HepG2 (cell line): ENCODE measurements at regions not wholly inside any gene's neighbourhood (a gene's known extent, or its start where the extent isn't known, plus 50 kb on each side); places are given as distances from the start of the nearest gene placed in this dataset.

Experiments used
- ATAC-seq: fragments of 200-7000 bp; cut with Tn5 transposase; 3 replicates; pipeline ENCODE4 v1.9.1; 2020; ENCODE audit warnings: mild to moderate bottlenecking, moderate library complexity
- BruUV-seq: library from RNA; stranded (reverse); fragments of 400-500 nt; replicated peaks from 2 replicates; lab custom pipeline; 2021; lab: Mats Ljungman, UMichigan
- CTCF ChIA-PET: fragments of 300-600 bp; formaldehyde crosslinking; extraction: SDS; loops from one replicate; lab custom pipeline; 2021; ENCODE audit warnings: low total read pairs, inconsistent platforms, low intra/inter-chr PET ratio; lab: Yijun Ruan, JAX
- POLR2A ChIA-PET: fragments of 350-600 bp; sonication (Branson Sonifier 250); formaldehyde crosslinking; loops from one replicate; lab custom pipeline; 2020; ENCODE audit warnings: antibody characterized with exemption, inconsistent platforms; lab: Yijun Ruan, JAX
- DNase-seq: peaks from one replicate; pipeline ENCODE4 v3.0.0-alpha.2; 2015; ENCODE audit warnings: low spot score
- FAIRE-seq: peaks from 3 replicates; lab custom pipeline; 2011; peaks lifted over from hg19 to GRCh38; lab: Jason Lieb, UNC
- H2AFZ ChIP-seq: one replicate; pipeline ENCODE4 v1.6.1; 2011; ENCODE audit warnings: low read length, inconsistent platforms
- H3K27ac ChIP-seq: fragments of 300-600 bp; 3 replicates; pipeline ENCODE4 v1.8.0; 2011; ENCODE audit warnings: mixed run types, mild to moderate bottlenecking, mixed read lengths, low read length, inconsistent platforms; ENCODE audit not compliant: insufficient read depth; ENCODE audit errors: extremely low read length
- H3K27me3 ChIP-seq, 2 experiments: fragments of 200-600 bp in 1 of 2; 2 replicates in 1 of 2; 3 replicates in 1 of 2; pipeline versions ENCODE4 v1.6.0 to v1.8.0; 2011; ENCODE audit warnings: low read length in 2 of 2, mild to moderate bottlenecking in 2 of 2, moderate library complexity in 2 of 2, inconsistent platforms in 1 of 2; ENCODE audit not compliant: insufficient read depth in 2 of 2, control insufficient read depth in 1 of 2
- H3K36me3 ChIP-seq, 2 experiments: fragments of 200-600 bp in 1 of 2; replicated peaks in 1 of 2; 2 replicates in 1 of 2; 3 replicates in 1 of 2; pipeline versions ENCODE4 v1.5.1 to v1.8.0; 2011; ENCODE audit warnings: low read length in 2 of 2, inconsistent platforms in 1 of 2; ENCODE audit not compliant: insufficient read depth in 2 of 2, control insufficient read depth in 1 of 2
- H3K4me1 ChIP-seq: 2 replicates; pipeline ENCODE4 v1.5.1; 2012; ENCODE audit warnings: low read length, inconsistent platforms; ENCODE audit not compliant: insufficient read depth
- H3K4me2 ChIP-seq: 2 replicates; pipeline ENCODE4 v1.6.0; 2011; ENCODE audit warnings: low read depth, low read length, inconsistent platforms
- H3K4me3 ChIP-seq, 3 experiments: fragments of 200-600 bp in 1 of 3; sonication (generic), shearing (Covaris generic) in 1 of 3; replicated peaks in 1 of 3; 2 replicates each; pipeline ENCODE4 v1.5.1; 2011 to 2016; ENCODE audit warnings: low read length in 3 of 3, inconsistent platforms in 2 of 3, low read depth in 2 of 3, mild to moderate bottlenecking in 2 of 3, control low read depth in 1 of 3, mixed read lengths in 1 of 3; ENCODE audit not compliant: insufficient read depth in 1 of 3
- H3K79me2 ChIP-seq: one replicate; pipeline ENCODE4 v1.6.1; 2011; ENCODE audit warnings: low read length, inconsistent platforms; ENCODE audit not compliant: insufficient read depth
- H3K9ac ChIP-seq: 2 replicates; pipeline ENCODE4 v1.6.0; 2011; ENCODE audit warnings: mild to moderate bottlenecking, low read depth, low read length, inconsistent platforms; ENCODE audit not compliant: insufficient read depth
- H3K9me3 ChIP-seq: 2 replicates; pipeline ENCODE4 v1.5.1; 2012; ENCODE audit warnings: mild to moderate bottlenecking, low read length
- H4K20me1 ChIP-seq: 2 replicates; pipeline ENCODE4 v1.6.0; 2011; ENCODE audit warnings: inconsistent platforms, mild to moderate bottlenecking, low read length, moderate library complexity; ENCODE audit not compliant: insufficient read depth
- ATF7-NPFF ChIP-seq: sonication (generic); formaldehyde crosslinking; IDR thresholded peaks from 2 replicates; pipeline ENCODE4 v1.8.1; 2023; ENCODE audit warnings: mild to moderate bottlenecking, low read depth, missing genetic modification reagents, moderate library complexity
- DZIP1 ChIP-seq: sonication (generic); formaldehyde crosslinking; IDR thresholded peaks from 2 replicates; pipeline ENCODE4 v1.5.0; 2020; ENCODE audit warnings: mild to moderate bottlenecking, missing genetic modification reagents
- E2F1 ChIP-seq: sonication (generic); formaldehyde crosslinking; IDR thresholded peaks from 2 replicates; pipeline ENCODE4 v1.5.0; 2020; ENCODE audit warnings: missing genetic modification reagents
- FLYWCH1 ChIP-seq: sonication (generic); formaldehyde crosslinking; IDR thresholded peaks from 2 replicates; pipeline ENCODE4 v1.8.1; 2023; ENCODE audit warnings: mild to moderate bottlenecking, missing genetic modification reagents
- HDAC6 ChIP-seq: fragments of 200-600 bp; sonication (generic); IDR thresholded peaks from 2 replicates; pipeline ENCODE4 v1.7.0; 2017; ENCODE audit warnings: mild to moderate bottlenecking, antibody characterized with exemption, low read length, low read depth
- MBNL3 ChIP-seq: fragments of 250-450 bp; sonication (Bioruptor Pico); conservative IDR thresholded peaks from 2 replicates; pipeline ENCODE4 v1.8.0; 2022; ENCODE audit warnings: mild to moderate bottlenecking, inconsistent platforms
- NR0B2 ChIP-seq: sonication (generic); formaldehyde crosslinking; IDR thresholded peaks from 2 replicates; pipeline ENCODE4 v1.4.0; 2020; ENCODE audit warnings: mild to moderate bottlenecking, missing genetic modification reagents
- RARG ChIP-seq: sonication (generic); formaldehyde crosslinking; IDR thresholded peaks from 2 replicates; pipeline ENCODE4 v1.4.0; 2020; ENCODE audit warnings: low read depth, mild to moderate bottlenecking, missing genetic modification reagents
- SKI ChIP-seq: fragments of 450-650 bp; IDR thresholded peaks from one replicate; pipeline ENCODE4 v1.6.1; 2018; ENCODE audit warnings: mild to moderate bottlenecking; ENCODE audit not compliant: partially characterized antibody
- TBL1XR1 ChIP-seq: fragments of 150-350 bp; IDR thresholded peaks from 2 replicates; pipeline ENCODE4 v1.6.1; 2014; ENCODE audit warnings: borderline replicate concordance, low read length; ENCODE audit not compliant: partially characterized antibody
- ZNF10 ChIP-seq: sonication (generic); formaldehyde crosslinking; IDR thresholded peaks from 2 replicates; pipeline ENCODE4 v1.4.0; 2020; ENCODE audit warnings: mild to moderate bottlenecking, low read depth, missing genetic modification reagents, borderline replicate concordance
- ZNF17 ChIP-seq: sonication (generic); formaldehyde crosslinking; IDR thresholded peaks from 2 replicates; pipeline ENCODE4 v1.5.0; 2020; ENCODE audit warnings: mild to moderate bottlenecking, missing genetic modification reagents
- ZNF256 ChIP-seq: sonication (generic); formaldehyde crosslinking; conservative IDR thresholded peaks from 2 replicates; pipeline ENCODE4 v1.4.0; 2020; ENCODE audit warnings: missing genetic modification reagents
- ZNF343 ChIP-seq: sonication (generic); formaldehyde crosslinking; IDR thresholded peaks from 2 replicates; pipeline ENCODE4 v1.4.0; 2020; ENCODE audit warnings: mild to moderate bottlenecking, missing genetic modification reagents
- ZNF496 ChIP-seq: sonication (generic); formaldehyde crosslinking; IDR thresholded peaks from 2 replicates; pipeline ENCODE4 v1.8.1; 2023; ENCODE audit warnings: mild to moderate bottlenecking, moderate library complexity, missing genetic modification reagents; ENCODE audit not compliant: insufficient replicate concordance
- ZNF552 ChIP-seq: sonication (generic); formaldehyde crosslinking; IDR thresholded peaks from 2 replicates; pipeline ENCODE4 v1.9.0; 2022; ENCODE audit warnings: missing genetic modification reagents, mild to moderate bottlenecking, borderline replicate concordance
- ZNF567 ChIP-seq: sonication (generic); formaldehyde crosslinking; IDR thresholded peaks from 2 replicates; pipeline ENCODE4 v1.8.1; 2023; ENCODE audit warnings: mild to moderate bottlenecking, missing genetic modification reagents, borderline replicate concordance
- WGBS: methylation state at CpG from one replicate; pipeline ENCODE4 v1.1.6; 2017; ENCODE audit warnings: low lambda C conversion rate; 5-methylcytosine and 5-hydroxymethylcytosine counted together
- in situ Hi-C: cut with HindIII; loops from 2 replicates; pipeline ENCODE4 v1.10.0; 2017; ENCODE audit warnings: low pct_unique_long_range_greater_than_20kb; ENCODE audit not compliant: extremely low pct_ligation_motif_present
- intact Hi-C: fragments of 100-400 bp; cut with micrococcal nuclease; formaldehyde crosslinking; loops from one replicate; pipeline ENCODE4 v1.10.0; 2022; ENCODE audit not compliant: unreplicated experiment

GRCh38 chr4:36677874-36678273, 396.5 kb downstream of the DTHD1 start:
- BruUV-seq = no TSS peak
- TF ChIP-seq ZNF256 (CRISPR knock-in tag) (no peak), ZNF496 (CRISPR knock-in tag) (no peak), HDAC6 (no peak), NR0B2 (CRISPR knock-in tag) (no peak), ZNF10 (CRISPR knock-in tag) (no peak), ZNF552 (CRISPR knock-in tag) (no peak), MBNL3 (CRISPR knock-in tag) (no peak), E2F1 (no peak), SKI (no peak), ATF7-NPFF (CRISPR knock-in tag) (no peak), TBL1XR1 (no peak), ZNF343 (CRISPR knock-in tag) (no peak), RARG (CRISPR knock-in tag) (no peak), DZIP1 (CRISPR knock-in tag) (no peak), ZNF567 (CRISPR knock-in tag) (no peak), FLYWCH1 (CRISPR knock-in tag) (no peak), ZNF17 (CRISPR knock-in tag) (no peak)

More at GRCh38 chr4:36677874-36678273, 396.5 kb downstream of the DTHD1 start:
- intact Hi-C loops (no loop called here), in situ Hi-C loops (no loop called here)
- Histone ChIP-seq H3K27me3 (no peaks in the 10 kb centered on the region), H3K9me3 (peaks cover 2% of the 10 kb centered on the region), H3K27ac (no peak overlapping the region), H3K9ac (no peak overlapping the region), H3K4me1 (no peaks in the 10 kb centered on the region), H4K20me1 (no peaks in the 10 kb centered on the region), H3K4me2 (no peak overlapping the region), H2AFZ (no peak overlapping the region), H3K79me2 (no peaks in the 10 kb centered on the region), H3K4me3 (no peak overlapping the region), H3K36me3 (no peaks in the 10 kb centered on the region)
- 0% methylated on average over 1 of the region's 1 CpG for WGBS
- DNase-seq = no peak
- ChIA-PET CTCF (no interaction called here), POLR2A (no interaction called here)
- no peak for FAIRE-seq
- ATAC-seq = no peak
